GM23248 (cell line): ENCODE measurements at regions not wholly inside any gene's neighbourhood (a gene's known extent, or its start where the extent isn't known, plus 50 kb on each side); places are given as distances from the start of the nearest gene placed in this dataset.

Experiments
- EZH2 ChIP-seq: fragments of 200-600 bp; sonication (generic); IDR thresholded peaks from 2 replicates; pipeline ENCODE4 v1.6.1; 2018; ENCODE audit warnings: antibody characterized with exemption, mild to moderate bottlenecking; ENCODE audit not compliant: insufficient read depth, poor library complexity, severe bottlenecking
- EZH2phosphoT487 ChIP-seq: fragments of 200-600 bp; sonication (generic); IDR thresholded peaks from 2 replicates; pipeline ENCODE4 v1.6.1; 2018; ENCODE audit warnings: antibody characterized with exemption, moderate library complexity, mild to moderate bottlenecking, low read depth; ENCODE audit not compliant: insufficient read depth

- TF ChIP-seq EZH2phosphoT487 (no peak), EZH2 (no peak)
Measured at GRCh38 chr4:181908168-181908567, 335.0 kb upstream of the TENM3 start.
